ENCODE measurements at regions not wholly inside any gene's neighbourhood (a gene's known extent, or its start where the extent isn't known, plus 50 kb on each side); places are given as distances from the start of the nearest gene placed in this dataset.
A peak's percentile ranks its signal among the peaks of the same experiment; 100 is the strongest.

GRCh38 chr2:217150236-217150635, 290.4 kb upstream of the TNP1 start:
- no peak for ATAC-seq

DNA sequence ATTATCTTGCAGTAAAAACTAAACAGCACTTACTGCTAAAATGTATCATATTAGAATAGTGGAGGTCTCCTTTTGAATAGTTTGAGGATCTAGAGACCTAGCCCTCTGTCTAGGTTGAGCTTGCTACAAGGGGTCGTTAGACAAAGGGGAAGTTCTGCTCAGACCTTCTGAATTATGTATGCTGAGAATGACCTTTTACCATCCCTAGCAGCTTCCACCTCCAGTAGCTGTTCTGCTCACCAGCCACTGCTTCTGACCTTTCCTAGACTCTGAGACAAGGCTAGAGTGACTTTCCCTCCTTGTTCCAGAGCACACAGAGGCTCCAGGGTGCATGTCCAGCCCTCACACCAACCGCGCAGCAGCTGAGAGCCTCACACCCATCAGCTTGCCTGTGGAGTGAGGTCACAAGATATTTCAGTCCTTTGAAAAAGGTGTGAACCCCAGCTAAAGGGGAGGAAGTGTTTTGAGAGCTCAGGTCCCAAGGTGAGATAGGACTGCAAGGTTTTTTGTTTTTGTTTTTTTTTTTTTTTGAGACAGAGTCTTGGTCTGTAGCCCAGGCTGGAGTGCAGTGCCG, 289.3 kb upstream of the TNP1 start:
- ATAC-seq, result no peak

DNA sequence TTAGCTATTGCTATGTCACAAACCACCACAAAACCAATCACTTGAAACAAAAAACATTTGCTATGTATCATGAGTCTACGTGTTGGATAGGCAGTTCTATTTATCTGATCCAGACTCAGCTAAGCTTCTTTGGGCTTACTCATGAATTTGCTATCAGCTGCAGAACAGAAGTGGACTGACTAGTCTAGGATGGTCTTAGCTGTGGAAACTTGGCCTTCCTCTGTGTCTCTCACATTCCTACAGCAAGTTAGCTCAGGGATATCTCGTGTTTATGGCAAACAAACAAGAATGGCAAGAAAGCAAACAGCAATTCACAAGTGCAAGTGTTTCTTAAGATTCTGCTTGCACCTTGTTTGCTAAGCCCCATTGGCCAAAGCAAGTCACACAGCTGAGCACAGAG, 288.0 kb upstream of the TNP1 start:
- no peak for ATAC-seq

GRCh38 chr2:217146956-217147355, 287.1 kb upstream of the TNP1 start:
- ATAC-seq, result no peak

DNA sequence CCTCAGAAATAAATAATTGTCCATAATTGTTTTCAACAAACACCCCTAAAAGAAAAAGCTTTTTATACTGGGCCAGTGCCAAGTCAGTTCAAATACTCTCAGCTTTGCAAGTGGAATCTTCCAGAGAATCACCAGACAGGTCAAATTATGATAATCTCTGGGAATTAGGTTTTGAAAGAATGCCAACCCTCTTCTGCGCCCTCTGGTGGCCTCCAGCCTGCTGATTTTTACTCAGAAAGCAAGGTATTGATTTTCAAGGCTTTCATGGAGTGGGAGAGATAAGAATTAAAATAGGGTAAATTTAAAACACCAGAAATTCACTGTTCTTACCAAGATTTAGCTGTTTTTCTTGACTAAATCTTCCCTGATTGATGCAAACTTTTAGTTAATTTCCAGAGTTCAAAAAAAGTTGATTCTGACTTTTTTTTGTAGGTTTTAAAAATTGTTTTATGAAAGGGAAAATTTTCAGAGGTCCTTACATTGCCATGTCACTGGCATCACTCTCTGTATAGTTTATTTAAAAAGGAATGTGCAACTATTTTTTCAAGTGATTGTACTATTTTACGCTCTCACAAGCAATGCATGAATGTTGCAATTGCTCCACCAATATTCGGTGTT, 282.9 kb upstream of the TNP1 start:
- ATAC-seq, result no peak

DNA sequence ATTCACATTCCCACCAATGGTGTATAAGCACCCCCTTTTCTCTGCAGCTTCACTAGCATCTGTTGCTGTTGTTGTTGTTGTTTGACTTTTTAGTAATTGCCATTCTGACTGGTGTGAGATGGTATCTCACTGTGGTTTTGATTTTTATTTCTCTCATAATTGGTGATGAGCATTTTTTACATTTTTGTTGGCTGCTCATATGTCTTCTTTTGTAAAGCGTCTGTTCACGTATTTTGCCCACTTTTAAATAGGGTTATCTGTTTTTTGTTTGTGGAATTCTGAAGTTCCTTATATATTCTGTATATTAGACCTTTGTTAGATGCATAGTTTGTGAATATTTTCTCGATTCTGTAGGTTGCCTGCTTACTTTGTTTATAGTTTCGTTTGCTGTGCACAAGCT, 278.4 kb upstream of the TNP1 start:
- no peak for ATAC-seq

- ATAC-seq, result no peak
Measured at GRCh38 chr2:217127744-217128143, 267.9 kb upstream of the TNP1 start.

DNA sequence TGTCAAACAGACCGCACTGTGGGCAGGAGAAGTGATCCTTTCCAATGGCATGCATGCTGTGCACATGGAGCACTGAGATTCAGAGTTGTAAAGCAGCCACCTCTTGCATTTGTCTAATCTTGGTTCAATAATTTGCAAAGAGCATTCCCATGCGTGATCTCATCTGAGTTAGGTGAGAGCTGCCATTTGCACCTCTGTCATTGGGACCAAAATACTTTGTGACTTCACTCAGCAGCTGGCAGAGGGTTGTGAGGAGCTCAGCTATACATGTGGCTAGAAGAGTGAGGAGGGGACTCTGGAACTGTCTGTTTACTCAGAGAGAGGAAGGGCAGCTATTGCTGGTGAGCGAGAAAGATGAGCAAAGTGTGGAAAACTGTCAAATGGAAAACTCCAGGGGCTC, 265.1 kb upstream of the TNP1 start:
- no peak for ATAC-seq

- ATAC-seq, result no peak
Measured at GRCh38 chr2:217124050-217124449, 264.2 kb upstream of the TNP1 start.

GRCh38 chr2:217121565-217121964, 261.7 kb upstream of the TNP1 start:
- ATAC-seq, result no peak

- ATAC-seq, result no peak
Measured at GRCh38 chr2:217120429-217120828, 260.6 kb upstream of the TNP1 start.

- ATAC-seq, result no peak
Measured at GRCh38 chr2:217118559-217119284, 258.9 kb upstream of the TNP1 start.

DNA sequence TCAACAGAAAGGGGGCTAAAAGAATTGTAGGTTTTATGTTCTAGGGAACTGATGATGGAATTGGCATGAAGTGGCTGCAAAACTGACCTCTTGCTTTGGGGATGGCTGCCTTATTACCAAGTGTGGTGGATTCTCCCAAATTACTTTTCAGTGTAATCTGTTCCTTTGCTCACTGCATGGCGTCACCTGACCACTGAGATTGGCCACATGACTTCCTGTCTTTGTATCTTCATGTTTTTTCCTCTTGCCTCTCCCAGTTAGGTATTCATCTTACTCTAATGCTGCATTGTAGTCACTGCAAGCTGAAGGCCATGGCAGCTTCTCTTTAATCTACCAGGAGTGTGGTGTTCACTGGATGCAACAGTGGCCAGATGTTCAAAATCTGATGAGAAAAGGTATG, 257.7 kb upstream of the TNP1 start:
- ATAC-seq, result no peak

GRCh38 chr2:217116610-217117009, 256.7 kb upstream of the TNP1 start:
- no peak for ATAC-seq

GRCh38 chr2:217114117-217114516, 254.3 kb upstream of the TNP1 start:
- ATAC-seq, result no peak

DNA sequence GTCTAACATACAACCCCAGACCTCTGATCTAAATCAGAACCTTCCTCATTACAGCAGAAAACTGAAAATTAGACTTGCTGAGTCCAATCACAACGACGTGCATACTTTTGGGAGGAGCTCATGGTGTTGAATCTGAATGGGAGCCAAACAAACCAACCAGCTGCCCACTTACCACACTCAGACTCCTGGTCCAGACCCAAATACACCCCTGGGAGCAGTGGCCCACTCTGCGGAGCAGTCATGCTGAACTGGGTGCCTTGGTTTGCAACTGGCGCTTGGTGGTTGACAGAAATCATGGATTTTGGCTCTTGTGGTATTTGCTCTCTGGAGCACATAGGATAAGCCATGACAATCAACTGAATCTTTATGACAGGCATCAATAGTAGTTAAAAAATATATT, 253.6 kb upstream of the TNP1 start:
- no peak for ATAC-seq

- no peak for ATAC-seq
Measured at GRCh38 chr2:217110550-217110949, 250.7 kb upstream of the TNP1 start.

DNA sequence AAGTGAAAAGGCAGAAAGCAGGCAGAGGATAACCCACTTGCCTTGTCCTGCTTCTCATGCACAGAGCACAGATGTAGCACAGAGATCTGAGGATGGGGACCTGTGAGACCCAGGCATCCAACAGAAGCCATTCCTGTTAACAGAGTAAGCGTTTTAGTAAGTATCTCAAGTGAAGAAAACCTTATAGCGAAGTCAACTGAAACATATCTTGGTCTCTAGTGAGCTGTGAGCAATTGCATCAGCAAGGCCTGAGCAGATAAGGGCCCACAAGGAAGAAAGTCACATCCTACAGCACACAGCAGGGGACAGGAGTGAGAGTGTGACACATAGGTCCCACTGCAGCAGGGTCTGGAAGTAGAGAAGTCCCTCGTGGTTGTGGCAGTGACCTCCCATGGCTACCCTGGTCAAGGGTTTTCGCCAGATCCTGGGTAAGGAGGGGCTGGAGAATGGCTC, 248.7 kb upstream of the TNP1 start:
- no peak for ATAC-seq

DNA sequence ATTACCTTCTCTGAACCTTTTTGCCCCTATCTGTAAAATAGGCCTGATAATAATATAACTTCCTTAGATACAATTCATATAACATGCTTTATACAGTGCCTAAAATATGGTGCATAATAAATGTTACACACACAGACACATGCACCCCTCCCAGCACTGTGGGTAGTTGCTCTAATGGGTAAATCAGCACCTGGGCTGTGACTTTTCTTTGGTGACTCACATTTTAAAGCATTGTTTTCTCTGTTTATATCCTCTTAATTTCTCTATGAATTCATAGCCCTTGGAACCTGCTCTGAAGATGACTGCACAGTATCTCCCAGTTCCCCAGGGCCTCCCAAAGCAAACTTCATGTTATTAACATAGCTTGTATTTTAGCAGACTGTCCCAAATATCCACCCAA, 248.2 kb upstream of the TNP1 start:
- ATAC-seq, result no peak

- no peak for ATAC-seq
Measured at GRCh38 chr2:217107480-217107879, 247.6 kb upstream of the TNP1 start.

- no peak for ATAC-seq
Measured at GRCh38 chr2:217106650-217107014, 246.8 kb upstream of the TNP1 start.

DNA sequence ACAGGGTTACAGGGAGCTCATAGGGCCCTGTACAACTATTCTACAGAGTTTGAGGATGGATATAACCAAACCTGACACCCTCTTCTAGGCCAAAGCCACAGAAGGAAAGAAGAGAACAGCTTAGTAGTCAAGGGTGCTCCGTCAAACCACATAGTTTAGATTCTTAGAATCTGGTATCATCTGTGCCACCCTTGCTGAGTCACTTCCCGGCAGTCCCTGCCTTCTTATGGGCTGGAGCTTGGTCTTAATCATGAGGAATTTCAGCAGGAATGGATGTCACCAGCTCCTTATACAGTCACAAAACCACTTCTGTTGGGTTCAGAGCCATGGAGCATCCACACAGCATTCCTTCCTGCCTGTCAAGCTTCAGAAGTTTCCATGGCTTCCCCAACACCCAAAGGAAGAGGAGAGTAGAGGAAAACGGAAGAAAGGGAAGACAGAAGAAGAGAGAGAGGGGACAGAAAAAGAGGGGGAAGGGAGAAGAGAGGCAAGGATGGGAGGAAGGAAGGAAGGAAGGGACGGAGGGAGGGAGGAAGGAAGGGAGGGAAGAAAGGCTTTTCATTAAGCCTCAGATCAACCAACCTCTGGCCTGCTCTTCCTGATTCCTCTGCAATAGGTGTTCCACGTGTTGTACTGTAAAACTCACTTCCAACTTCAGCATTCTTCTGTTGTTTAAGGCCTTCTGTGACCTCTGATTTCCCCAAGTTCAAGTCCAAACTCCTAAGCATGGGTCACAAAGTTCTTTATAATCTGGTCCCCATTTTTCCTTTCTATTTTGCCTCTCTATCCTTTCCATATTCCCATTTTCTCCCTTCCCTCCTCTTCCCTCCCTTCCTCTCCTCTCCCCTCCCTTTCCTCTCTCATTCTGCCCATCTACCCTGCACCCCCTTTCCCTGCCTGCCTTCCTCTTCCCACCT, 246.1 kb upstream of the TNP1 start:
- ATAC-seq, result peak in 1 of 2 donors; percentile 27
